ENCODE measurements at regions not wholly inside any gene's neighbourhood (a gene's known extent, or its start where the extent isn't known, plus 50 kb on each side); places are given as distances from the start of the nearest gene placed in this dataset.
"Not testable (repeated sequence)": the region's sequence is repeated elsewhere in the genome, so short reads cannot be mapped to it uniquely, and the experiment has no call there.

DNA sequence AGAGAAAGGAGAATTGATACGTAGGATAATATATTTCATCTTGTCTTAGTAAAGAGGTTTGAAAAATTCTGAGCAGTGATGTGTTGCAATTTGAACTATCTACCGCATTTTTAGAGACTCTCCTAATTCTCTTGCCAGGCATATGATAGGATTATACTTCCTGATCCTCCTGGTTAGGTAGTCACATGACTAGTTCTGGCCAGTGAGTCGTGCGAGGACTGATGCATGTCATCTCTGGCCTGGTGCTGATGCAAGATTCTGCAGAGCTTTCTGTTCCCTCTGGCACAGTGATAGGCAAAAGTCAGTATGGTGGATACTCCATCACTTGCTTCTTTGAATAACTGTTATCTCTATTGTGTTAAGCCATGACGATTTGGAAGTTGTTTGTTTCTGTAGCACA, 277.6 kb upstream of the NAALADL2 start:
- TF ChIP-seq, protein P1, sequence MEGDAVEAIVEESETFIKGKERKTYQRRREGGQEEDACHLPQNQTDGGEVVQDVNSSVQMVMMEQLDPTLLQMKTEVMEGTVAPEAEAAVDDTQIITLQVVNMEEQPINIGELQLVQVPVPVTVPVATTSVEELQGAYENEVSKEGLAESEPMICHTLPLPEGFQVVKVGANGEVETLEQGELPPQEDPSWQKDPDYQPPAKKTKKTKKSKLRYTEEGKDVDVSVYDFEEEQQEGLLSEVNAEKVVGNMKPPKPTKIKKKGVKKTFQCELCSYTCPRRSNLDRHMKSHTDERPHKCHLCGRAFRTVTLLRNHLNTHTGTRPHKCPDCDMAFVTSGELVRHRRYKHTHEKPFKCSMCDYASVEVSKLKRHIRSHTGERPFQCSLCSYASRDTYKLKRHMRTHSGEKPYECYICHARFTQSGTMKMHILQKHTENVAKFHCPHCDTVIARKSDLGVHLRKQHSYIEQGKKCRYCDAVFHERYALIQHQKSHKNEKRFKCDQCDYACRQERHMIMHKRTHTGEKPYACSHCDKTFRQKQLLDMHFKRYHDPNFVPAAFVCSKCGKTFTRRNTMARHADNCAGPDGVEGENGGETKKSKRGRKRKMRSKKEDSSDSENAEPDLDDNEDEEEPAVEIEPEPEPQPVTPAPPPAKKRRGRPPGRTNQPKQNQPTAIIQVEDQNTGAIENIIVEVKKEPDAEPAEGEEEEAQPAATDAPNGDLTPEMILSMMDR (IDR thresholded peaks at IDR 0.05) = no peak
- no peaks in the 10 kb centered on the region for H3K9me3 ChIP-seq

GRCh38 chr3:174583396-174583795, 275.7 kb upstream of the NAALADL2 start:
- no peak overlapping the region for H3K9ac ChIP-seq (ENCODE audit: low read depth in 2 of 2, low read length in 2 of 2)
- H3K4me3 ChIP-seq = no peak overlapping the region
- DNase-seq = no peak
- no peaks in the 10 kb centered on the region for H3K9me3 ChIP-seq
- no peaks in the 10 kb centered on the region for H3K27me3 ChIP-seq
- no peaks in the 10 kb centered on the region for H3K36me3 ChIP-seq
- TF ChIP-seq, protein P1 (IDR thresholded peaks at IDR 0.05) = no peak
- H3K4me1 ChIP-seq = no peaks in the 10 kb centered on the region
- H3K27ac ChIP-seq = no peak overlapping the region
- intact Hi-C loops (cut with DNase I) = no loop called here

More for the DNA sequence above, 277.6 kb upstream of the NAALADL2 start:
- no peak overlapping the region for H3K4me3 ChIP-seq
- no peak overlapping the region for H3K9ac ChIP-seq (ENCODE audit: low read depth in 2 of 2, low read length in 2 of 2)
- DNase-seq = no peak
- H3K4me1 ChIP-seq = no peaks in the 10 kb centered on the region
- H3K27ac ChIP-seq = no peak overlapping the region
- H3K27me3 ChIP-seq = no peaks in the 10 kb centered on the region
- intact Hi-C loops (cut with DNase I) = no loop called here
- H3K36me3 ChIP-seq = no peaks in the 10 kb centered on the region

- H3K4me1 ChIP-seq; intact Hi-C loops (cut with DNase I); H3K36me3 ChIP-seq; H3K27ac ChIP-seq; H3K27me3 ChIP-seq; DNase-seq; H3K9me3 ChIP-seq; H3K4me3 ChIP-seq; H3K9ac ChIP-seq (ENCODE audit: low read depth in 2 of 2, low read length in 2 of 2): not testable (repeated sequence)
Observed at GRCh38 chr3:174587137-174587536, 272.0 kb upstream of the NAALADL2 start.

- Histone ChIP-seq H3K4me3 (no peak overlapping the region), H3K36me3 (no peaks in the 10 kb centered on the region), H3K9me3 (no peaks in the 10 kb centered on the region), H3K4me1 (no peaks in the 10 kb centered on the region), H3K27me3 (no peaks in the 10 kb centered on the region), H3K27ac (no peak overlapping the region), H3K9ac (ENCODE audit: low read depth in 2 of 2, low read length in 2 of 2) (no peak overlapping the region)
- intact Hi-C loops (cut with DNase I) = no loop called here
- DNase-seq = no peak
- TF ChIP-seq, protein P1 (IDR thresholded peaks at IDR 0.05) = no peak
Observed at GRCh38 chr3:174596447-174596982, 262.6 kb upstream of the NAALADL2 start.

GRCh38 chr3:174598885-174599439, 260.2 kb upstream of the NAALADL2 start:
- Histone ChIP-seq H3K9me3 (no peaks in the 10 kb centered on the region), H3K27ac (no peak overlapping the region), H3K4me3 (no peak overlapping the region), H3K27me3 (no peaks in the 10 kb centered on the region), H3K9ac (ENCODE audit: low read depth in 2 of 2, low read length in 2 of 2) (no peak overlapping the region), H3K36me3 (no peaks in the 10 kb centered on the region), H3K4me1 (no peaks in the 10 kb centered on the region)
- TF ChIP-seq, protein P1 (IDR thresholded peaks at IDR 0.05) = no peak
- intact Hi-C loops (cut with DNase I) = no loop called here
- no peak for DNase-seq

- no peak overlapping the region for H3K9ac ChIP-seq (ENCODE audit: low read depth in 2 of 2, low read length in 2 of 2)
- H3K9me3 ChIP-seq = no peaks in the 10 kb centered on the region
- no peak overlapping the region for H3K4me3 ChIP-seq
- TF ChIP-seq, protein P1 (IDR thresholded peaks at IDR 0.05) = no peak
- no peaks in the 10 kb centered on the region for H3K4me1 ChIP-seq
- no peaks in the 10 kb centered on the region for H3K27me3 ChIP-seq
- intact Hi-C loops (cut with DNase I) = no loop called here
- H3K27ac ChIP-seq = no peak overlapping the region
- no peak for DNase-seq
- H3K36me3 ChIP-seq = no peaks in the 10 kb centered on the region
Observed at GRCh38 chr3:174613173-174613572, 246.0 kb upstream of the NAALADL2 start.
